H9 (cell line): ENCODE measurements at regions not wholly inside any gene's neighbourhood (a gene's known extent, or its start where the extent isn't known, plus 50 kb on each side); places are given as distances from the start of the nearest gene placed in this dataset.

Experiments used
- DNase-seq: peaks from one replicate; pipeline ENCODE4 v3.0.0-alpha.2; 2017
- H2AFZ ChIP-seq: one replicate; pipeline ENCODE4 v1.6.1; 2013; ENCODE audit warnings: mild to moderate bottlenecking, low read length, control low read depth, moderate library complexity
- H2AK5ac ChIP-seq: 2 replicates; pipeline ENCODE4 v1.6.1; 2013; ENCODE audit warnings: low read length, control low read depth, mixed read lengths; ENCODE audit not compliant: insufficient read length
- H2BK120ac ChIP-seq: one replicate; pipeline ENCODE4 v1.6.1; 2013; ENCODE audit warnings: low read depth, mild to moderate bottlenecking, low read length, control low read depth, inconsistent platforms; ENCODE audit not compliant: poor library complexity, severe bottlenecking
- H2BK12ac ChIP-seq: 2 replicates; pipeline ENCODE4 v1.6.1; 2013; ENCODE audit warnings: low read length, control low read depth, mixed read lengths, low read depth; ENCODE audit not compliant: insufficient read length
- H2BK15ac ChIP-seq: 2 replicates; pipeline ENCODE4 v1.6.1; 2013; ENCODE audit warnings: low read depth, low read length, control low read depth
- H2BK20ac ChIP-seq: one replicate; pipeline ENCODE4 v1.6.1; 2013; ENCODE audit warnings: low read depth, mild to moderate bottlenecking, low read length, control low read depth, inconsistent platforms; ENCODE audit not compliant: poor library complexity, severe bottlenecking
- H2BK5ac ChIP-seq: 2 replicates; pipeline ENCODE4 v1.6.1; 2013; ENCODE audit warnings: low read length, control low read depth, mixed read lengths; ENCODE audit not compliant: insufficient read length
- H3K14ac ChIP-seq: 2 replicates; pipeline ENCODE4 v1.6.1; 2013; ENCODE audit warnings: low read length, control low read depth; ENCODE audit not compliant: insufficient read depth
- H3K18ac ChIP-seq: 2 replicates; pipeline ENCODE4 v1.6.1; 2013; ENCODE audit warnings: low read depth, mild to moderate bottlenecking, mixed read lengths, low read length, control low read depth; ENCODE audit not compliant: insufficient read length
- H3K23ac ChIP-seq: 2 replicates; pipeline ENCODE4 v1.6.1; 2013; ENCODE audit warnings: low read length, control low read depth, mixed read lengths, low read depth; ENCODE audit not compliant: insufficient read length
- H3K23me2 ChIP-seq: 2 replicates; pipeline ENCODE4 v1.6.1; 2013; ENCODE audit warnings: low read depth, mild to moderate bottlenecking, mixed read lengths, low read length, control low read depth; ENCODE audit not compliant: insufficient read length, poor library complexity, severe bottlenecking
- H3K27ac ChIP-seq: 2 replicates; pipeline ENCODE4 v1.5.1; 2013; ENCODE audit warnings: low read length, control low read depth, mixed read lengths, low read depth; ENCODE audit not compliant: insufficient read length
- H3K27me3 ChIP-seq: 2 replicates; pipeline ENCODE4 v1.6.1; 2013; ENCODE audit warnings: low read length, control low read depth, inconsistent platforms; ENCODE audit not compliant: insufficient read depth
- H3K4ac ChIP-seq: 2 replicates; pipeline ENCODE4 v1.6.1; 2013; ENCODE audit warnings: low read depth, mild to moderate bottlenecking, control low read depth, inconsistent platforms, low read length, moderate library complexity
- H3K4me1 ChIP-seq: 2 replicates; pipeline ENCODE4 v1.6.1; 2013; ENCODE audit warnings: low read length, control low read depth, inconsistent platforms; ENCODE audit not compliant: insufficient read depth
- H3K4me2 ChIP-seq: 2 replicates; pipeline ENCODE4 v1.6.1; 2013; ENCODE audit warnings: low read length, control low read depth, mixed read lengths; ENCODE audit not compliant: insufficient read length, insufficient read depth
- H3K56ac ChIP-seq: 2 replicates; pipeline ENCODE4 v1.6.1; 2013; ENCODE audit warnings: low read depth, mild to moderate bottlenecking, mixed read lengths, low read length, control low read depth; ENCODE audit not compliant: insufficient read length
- H3K79me1 ChIP-seq: 2 replicates; pipeline ENCODE4 v1.6.1; 2013; ENCODE audit warnings: low read depth, mild to moderate bottlenecking, moderate library complexity, low read length, control low read depth, inconsistent platforms; ENCODE audit not compliant: insufficient read depth, poor library complexity, severe bottlenecking
- H3K79me2 ChIP-seq: 2 replicates; pipeline ENCODE4 v1.6.1; 2013; ENCODE audit warnings: low read length, control low read depth, inconsistent platforms; ENCODE audit not compliant: insufficient read depth
- H3K9ac ChIP-seq: 2 replicates; pipeline ENCODE4 v1.6.1; 2013; ENCODE audit warnings: low read length, control low read depth, mixed read lengths; ENCODE audit not compliant: insufficient read length; ENCODE audit errors: extremely low read depth
- H3K9me3 ChIP-seq: one replicate; pipeline ENCODE4 v1.6.1; 2013; ENCODE audit warnings: low read depth, low read length, inconsistent platforms; ENCODE audit not compliant: control insufficient read depth
- H3T11ph ChIP-seq: one replicate; pipeline ENCODE4 v1.6.1; 2013; ENCODE audit warnings: mild to moderate bottlenecking, low read length, control low read depth, inconsistent platforms
- H4K20me1 ChIP-seq: one replicate; pipeline ENCODE4 v1.6.1; 2013; ENCODE audit not compliant: control insufficient read depth, insufficient read length, insufficient read depth
- H4K5ac ChIP-seq: 2 replicates; pipeline ENCODE4 v1.6.1; 2013; ENCODE audit warnings: low read depth, mild to moderate bottlenecking, mixed read lengths, low read length, control low read depth; ENCODE audit not compliant: insufficient read length
- H4K8ac ChIP-seq: replicated peaks from 2 replicates; pipeline ENCODE4 v1.6.1; 2013; ENCODE audit warnings: low read length, control low read depth, mixed read lengths, low read depth; ENCODE audit not compliant: insufficient read length
- H4K91ac ChIP-seq: 2 replicates; pipeline ENCODE4 v1.6.1; 2013; ENCODE audit warnings: low read depth, mild to moderate bottlenecking, moderate library complexity, mixed read lengths, low read length, control low read depth; ENCODE audit not compliant: insufficient read length
- H3K27ac Mint-ChIP-seq, 3 experiments: 2 replicates in 2 of 3; 3 replicates in 1 of 3; pipeline ENCODE4 v1.8.0; 2020 to 2021; ENCODE audit warnings: mixed read lengths in 3 of 3, mild to moderate bottlenecking in 1 of 3, moderate library complexity in 1 of 3
- H3K27me3 Mint-ChIP-seq: 2 replicates; pipeline ENCODE4 v1.8.0; 2021; ENCODE audit warnings: low read depth, mild to moderate bottlenecking, moderate library complexity, mixed read lengths
- H3K36me3 Mint-ChIP-seq, 3 experiments: 2 replicates in 2 of 3; 3 replicates in 1 of 3; pipeline ENCODE4 v1.8.0; 2020 to 2021; ENCODE audit warnings: low read depth in 3 of 3, mixed read lengths in 3 of 3; ENCODE audit not compliant: insufficient read depth in 1 of 3
- H3K4me1 Mint-ChIP-seq, 2 experiments: 2 replicates each; pipeline ENCODE4 v1.8.0; 2020; ENCODE audit warnings: mixed read lengths in 2 of 2
- H3K4me3 Mint-ChIP-seq, 2 experiments: 2 replicates in 1 of 2; 3 replicates in 1 of 2; pipeline ENCODE4 v1.8.0; 2020 to 2021; ENCODE audit warnings: mild to moderate bottlenecking in 2 of 2, mixed read lengths in 2 of 2, moderate library complexity in 1 of 2
- H3K9me3 Mint-ChIP-seq, 2 experiments: 2 replicates in 1 of 2; 3 replicates in 1 of 2; pipeline ENCODE4 v1.8.0; 2020; ENCODE audit warnings: mild to moderate bottlenecking in 2 of 2, mixed read lengths in 2 of 2, moderate library complexity in 1 of 2
- CTCF ChIP-seq: fragments of 200-600 bp; sonication (generic); conservative IDR thresholded peaks from 3 replicates; pipeline ENCODE4 v1.8.0; 2021; ENCODE audit warnings: antibody characterized with exemption, mild to moderate bottlenecking
- WGBS: extraction: QIAGEN DNeasy Blood & Tissue Kit; methylation state at CpG from one replicate; pipeline ENCODE4 v1.1.7; 2013; ENCODE audit warnings: missing lambda C conversion rate, low lambda C conversion rate, mixed read lengths; ENCODE audit not compliant: insufficient read length; ENCODE audit errors: extremely low coverage; 5-methylcytosine and 5-hydroxymethylcytosine counted together

- no peak overlapping the region for H3K4me2 ChIP-seq
- no peaks in the 10 kb centered on the region for H4K20me1 ChIP-seq
- H2AK5ac ChIP-seq = no peak overlapping the region
- no peak overlapping the region for H3K23ac ChIP-seq
- H2BK15ac ChIP-seq = no peak overlapping the region
- no peaks in the 10 kb centered on the region for H3K27me3 ChIP-seq
- no peak for TF ChIP-seq CTCF
- no peak overlapping the region for H2BK12ac ChIP-seq
- Mint-ChIP-seq H3K27me3 (peaks cover 15% of the 10 kb centered on the region), H3K4me3 (no peak overlapping the region; a peak in 1 of 5 replicates), H3K27ac (peak overlapping the region in 1 of 3 experiments; percentile 41; a peak in 2 of 7 replicates), H3K36me3 (no peaks in the 10 kb centered on the region), H3K9me3 (no peaks in the 10 kb centered on the region; a peak in 1 of 5 replicates), H3K4me1 (peaks cover 30 to 39% of the 10 kb centered on the region in 2 experiments)
- no peak for DNase-seq
- no peak overlapping the region for H3T11ph ChIP-seq
- no peak overlapping the region for H2AFZ ChIP-seq
- H3K23me2 ChIP-seq = no peaks in the 10 kb centered on the region
- no peak overlapping the region for H3K56ac ChIP-seq
- peaks cover 2% of the 10 kb centered on the region; the same call in 1 of the 2 replicates for H3K4me1 ChIP-seq
- no peaks in the 10 kb centered on the region for H3K79me2 ChIP-seq
- H3K9ac ChIP-seq = no peak overlapping the region
- H4K5ac ChIP-seq = no peak overlapping the region
- no peak overlapping the region for H2BK20ac ChIP-seq
- no peaks in the 10 kb centered on the region for H3K79me1 ChIP-seq
- H3K14ac ChIP-seq = no peak overlapping the region
- no peak overlapping the region for H4K8ac ChIP-seq
- H2BK120ac ChIP-seq = no peak overlapping the region
- WGBS = no CpG with 5 or more reads among the region's 5 CpGs
- H3K18ac ChIP-seq = no peak overlapping the region
- H3K27ac ChIP-seq = no peak overlapping the region
- no peak overlapping the region for H4K91ac ChIP-seq
- no peak overlapping the region for H2BK5ac ChIP-seq
- no peaks in the 10 kb centered on the region for H3K9me3 ChIP-seq
- H3K4ac ChIP-seq = no peak overlapping the region
Measured at GRCh38 chr2:109067631-109068125, 61.3 kb upstream of the SH3RF3 start.
